ENCODE measurements at regions not wholly inside any gene's neighbourhood (a gene's known extent, or its start where the extent isn't known, plus 50 kb on each side); places are given as distances from the start of the nearest gene placed in this dataset.

DNA sequence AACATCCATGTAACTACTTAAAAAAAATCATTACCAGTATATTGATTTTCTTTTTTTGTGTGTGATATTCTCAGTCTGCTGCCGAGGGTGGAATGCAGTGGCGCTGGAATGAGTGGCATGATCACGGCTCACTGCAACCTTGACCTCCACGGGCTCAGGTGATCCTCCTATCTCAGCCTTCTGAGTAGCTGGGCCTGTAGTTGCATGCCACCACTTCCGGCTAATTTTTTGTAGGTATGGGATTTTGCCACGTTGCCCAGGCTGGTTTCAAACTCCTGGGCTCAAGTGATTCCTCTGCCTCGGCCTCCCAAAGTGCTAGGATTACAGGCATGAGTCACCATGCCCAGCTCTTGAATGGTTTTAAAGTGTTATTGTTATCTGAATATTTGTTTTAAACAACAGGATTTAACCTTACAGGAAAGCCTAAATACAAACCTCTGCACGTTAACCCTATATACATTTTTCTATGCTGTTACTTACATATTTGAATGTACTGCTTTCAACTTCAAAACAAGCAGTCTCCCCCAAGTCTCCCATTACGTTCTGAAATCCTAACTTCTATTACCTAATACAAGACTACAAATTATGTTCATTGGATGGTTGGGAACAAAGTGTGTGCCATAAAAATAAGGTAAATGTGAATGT is 61.7 kb downstream of the KPNA2 start:
- TF ChIP-seq, protein P1, sequence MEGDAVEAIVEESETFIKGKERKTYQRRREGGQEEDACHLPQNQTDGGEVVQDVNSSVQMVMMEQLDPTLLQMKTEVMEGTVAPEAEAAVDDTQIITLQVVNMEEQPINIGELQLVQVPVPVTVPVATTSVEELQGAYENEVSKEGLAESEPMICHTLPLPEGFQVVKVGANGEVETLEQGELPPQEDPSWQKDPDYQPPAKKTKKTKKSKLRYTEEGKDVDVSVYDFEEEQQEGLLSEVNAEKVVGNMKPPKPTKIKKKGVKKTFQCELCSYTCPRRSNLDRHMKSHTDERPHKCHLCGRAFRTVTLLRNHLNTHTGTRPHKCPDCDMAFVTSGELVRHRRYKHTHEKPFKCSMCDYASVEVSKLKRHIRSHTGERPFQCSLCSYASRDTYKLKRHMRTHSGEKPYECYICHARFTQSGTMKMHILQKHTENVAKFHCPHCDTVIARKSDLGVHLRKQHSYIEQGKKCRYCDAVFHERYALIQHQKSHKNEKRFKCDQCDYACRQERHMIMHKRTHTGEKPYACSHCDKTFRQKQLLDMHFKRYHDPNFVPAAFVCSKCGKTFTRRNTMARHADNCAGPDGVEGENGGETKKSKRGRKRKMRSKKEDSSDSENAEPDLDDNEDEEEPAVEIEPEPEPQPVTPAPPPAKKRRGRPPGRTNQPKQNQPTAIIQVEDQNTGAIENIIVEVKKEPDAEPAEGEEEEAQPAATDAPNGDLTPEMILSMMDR (conservative IDR thresholded peaks at IDR 0.05), result no peak
- TF ChIP-seq EZH2 (IDR thresholded peaks at IDR 0.05; ENCODE audit: low read depth), result no peak

Data from PC-9 (cell line).